HG02840 (cell line): ENCODE measurements at regions not wholly inside any gene's neighbourhood (a gene's known extent, or its start where the extent isn't known, plus 50 kb on each side); places are given as distances from the start of the nearest gene placed in this dataset.

Source experiments
- ATAC-seq: cut with Tn5 transposase; IDR thresholded peaks from one replicate; pipeline ENCODE4 v1.9.1; 2021; ENCODE audit warnings: mild to moderate bottlenecking, moderate library complexity, moderate number of reproducible peaks; ENCODE audit not compliant: unreplicated experiment, low FRiP score

DNA sequence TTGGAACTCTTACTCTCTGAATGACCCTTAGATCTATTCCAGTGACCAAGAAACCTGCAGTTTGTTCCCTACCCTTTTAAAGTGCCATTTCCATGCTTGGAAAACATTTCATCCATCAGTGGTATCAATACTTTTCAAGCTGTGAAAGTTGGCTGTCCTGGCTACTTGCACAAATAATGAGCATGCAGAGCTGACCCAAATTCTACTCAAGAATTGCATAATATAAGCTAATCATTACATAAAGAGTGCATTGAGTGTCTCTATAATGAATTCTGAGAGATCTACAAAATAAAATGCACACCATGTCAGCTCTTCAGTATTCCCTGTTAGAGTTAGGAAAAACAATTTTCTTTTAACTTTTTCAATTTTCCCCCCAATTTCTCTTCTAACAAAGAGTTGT, 181.3 kb upstream of the HS3ST5 start:
- ATAC-seq = no peak

DNA sequence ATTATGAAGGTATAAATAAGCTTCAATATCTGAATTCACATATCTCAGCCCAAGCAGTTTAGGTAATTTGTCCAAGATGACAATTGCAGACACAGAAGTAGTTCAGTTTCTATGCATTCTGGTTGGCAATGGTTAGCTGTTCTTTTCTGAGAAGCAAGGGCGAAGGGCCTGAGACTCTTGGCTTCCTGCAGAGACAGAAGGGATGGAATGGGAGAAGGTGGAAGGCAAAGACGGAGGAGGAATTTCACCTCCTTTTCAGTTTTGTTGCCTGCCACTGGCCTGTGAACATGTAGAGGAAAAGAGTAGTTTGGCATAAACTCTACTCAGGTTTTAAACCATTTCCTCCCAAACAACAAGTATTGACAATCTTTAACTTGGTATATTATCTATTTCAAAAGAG, 180.7 kb upstream of the HS3ST5 start:
- no peak for ATAC-seq

DNA sequence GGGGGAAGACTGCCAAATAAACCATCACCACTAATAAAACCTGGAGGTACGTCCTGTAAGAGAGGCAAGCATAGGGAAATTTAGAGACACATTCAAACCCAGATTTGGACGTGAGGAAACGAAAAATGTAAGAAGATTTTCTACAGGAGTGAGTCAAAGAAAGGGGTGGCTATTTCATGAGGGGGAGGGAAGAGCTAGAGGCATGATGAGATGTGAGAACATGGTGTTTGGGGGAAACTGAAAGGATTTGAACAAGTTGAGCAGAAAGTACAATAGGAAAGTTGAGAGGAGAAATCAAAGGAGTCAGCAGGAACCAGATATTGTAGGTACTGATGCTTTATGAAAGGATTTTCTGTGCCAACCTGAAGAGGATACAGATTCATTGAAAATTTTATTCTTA, 179.1 kb upstream of the HS3ST5 start:
- ATAC-seq = no peak

DNA sequence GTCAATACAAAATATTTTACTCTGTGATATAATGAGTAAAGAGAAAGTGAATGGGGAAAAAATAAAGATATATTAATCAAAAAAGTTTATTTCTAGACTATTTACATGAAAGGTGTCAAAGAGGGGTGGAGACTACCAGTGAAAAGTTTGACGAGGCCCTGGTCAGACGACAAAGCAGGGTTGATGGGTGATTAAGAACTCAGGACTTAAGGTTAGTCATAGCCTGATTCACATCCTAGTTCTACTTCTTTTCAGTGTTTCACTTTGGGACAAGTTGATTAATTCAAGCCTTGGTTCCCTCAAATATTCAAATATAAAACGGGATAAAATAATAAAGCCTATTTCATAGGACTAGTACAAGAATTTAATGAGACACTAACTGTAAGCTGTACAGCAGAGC, 178.2 kb upstream of the HS3ST5 start:
- no peak for ATAC-seq

DNA sequence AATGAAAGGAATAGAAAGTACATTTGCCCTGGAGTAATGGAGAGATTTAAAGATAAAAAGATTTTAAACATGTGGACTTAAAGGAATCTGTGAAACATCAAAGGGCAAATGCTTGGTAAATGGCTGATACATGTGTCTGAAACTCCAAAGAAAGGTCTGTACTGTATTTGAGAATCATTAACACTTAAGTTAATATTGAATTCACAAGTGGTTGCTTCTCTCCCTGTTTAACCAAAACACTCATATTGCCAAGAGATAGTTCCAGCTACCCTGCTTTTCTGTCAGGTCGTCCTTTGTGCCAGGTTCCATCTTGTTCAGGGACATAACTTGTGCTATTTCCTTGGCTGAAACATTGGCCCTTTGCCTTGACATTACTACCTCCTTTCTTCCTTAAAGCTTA, 171.3 kb upstream of the HS3ST5 start:
- no peak for ATAC-seq

DNA sequence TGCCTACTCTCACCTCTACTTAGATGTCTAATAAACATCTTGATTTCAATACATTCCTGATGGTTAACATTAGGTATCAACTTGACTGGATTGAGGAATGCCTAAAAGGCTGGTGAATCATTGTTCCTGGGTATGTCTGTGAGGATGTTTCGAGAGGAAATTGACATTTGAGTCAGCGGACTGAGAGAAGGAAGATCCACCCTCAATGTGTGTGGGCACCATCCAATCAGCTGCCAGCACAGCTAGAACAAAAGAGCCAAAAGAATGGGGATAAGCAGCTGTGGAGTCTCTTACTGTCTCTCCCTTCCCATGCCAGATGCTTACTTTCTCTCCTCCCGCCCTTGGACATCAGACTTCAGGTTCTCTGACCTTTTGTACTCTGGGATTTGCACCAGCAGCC, 128.6 kb upstream of the HS3ST5 start:
- ATAC-seq = no peak

DNA sequence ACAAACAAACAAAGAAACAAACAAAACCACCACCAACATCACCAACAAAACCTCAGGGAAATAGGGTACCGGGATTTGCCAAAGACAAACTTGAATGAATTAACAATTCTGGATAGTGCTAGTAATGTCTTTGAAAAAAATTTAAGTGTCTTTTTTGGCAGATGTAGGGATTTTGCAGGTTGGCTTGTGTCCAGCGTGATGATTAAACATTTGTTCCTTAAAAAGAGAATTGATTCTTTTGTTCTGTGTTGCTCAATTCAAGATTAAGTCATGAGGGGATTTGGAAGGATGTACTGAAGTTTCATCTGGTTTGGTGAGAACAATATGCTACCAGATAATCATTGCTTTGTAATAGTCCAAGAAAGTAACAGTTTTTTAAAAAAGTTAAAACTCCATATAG, 125.1 kb upstream of the HS3ST5 start:
- ATAC-seq = no peak

DNA sequence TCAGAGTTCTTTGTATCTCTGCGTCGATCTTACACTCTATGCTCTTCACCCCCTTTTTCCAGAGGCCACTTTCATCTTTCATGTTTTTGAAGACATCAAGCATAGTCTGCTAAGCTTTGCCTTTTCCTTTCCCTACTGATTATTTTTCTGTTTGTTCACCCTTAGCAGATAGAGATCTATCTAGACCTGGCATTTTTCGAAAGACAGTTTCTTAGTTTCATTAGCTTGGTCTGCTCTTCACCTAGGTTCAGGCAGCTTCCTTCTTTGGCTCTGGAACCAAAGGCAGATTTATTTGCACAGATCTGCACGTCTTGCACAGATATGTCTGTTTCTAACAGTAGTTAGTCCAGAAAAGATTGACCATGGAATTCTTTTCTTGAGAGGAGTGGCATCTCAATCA, 122.7 kb upstream of the HS3ST5 start:
- no peak for ATAC-seq

DNA sequence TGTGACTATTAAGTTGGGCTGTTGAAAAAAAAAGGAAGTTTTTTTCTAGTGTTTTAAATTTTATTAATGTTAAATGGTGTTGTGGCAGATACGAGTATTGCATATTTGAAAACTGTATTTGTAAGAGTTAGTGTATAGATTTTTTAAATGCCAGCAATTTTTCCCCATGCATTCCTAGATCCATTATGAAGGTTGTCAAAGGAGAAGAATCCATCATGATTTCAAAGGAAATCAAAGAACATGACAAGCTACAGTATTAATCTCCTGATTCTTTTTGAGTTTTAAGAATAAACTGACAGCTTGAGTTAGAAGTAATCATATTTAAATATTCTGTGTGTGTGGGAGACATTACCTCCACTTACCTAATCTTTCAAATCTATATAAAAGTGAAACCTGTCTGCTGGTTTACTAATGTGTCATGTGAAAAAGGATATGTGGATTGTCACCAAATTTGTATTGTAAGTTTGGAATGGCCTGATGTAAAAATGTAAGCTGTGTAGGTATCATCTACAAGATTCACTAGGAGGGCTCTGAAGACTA, 111.0 kb upstream of the HS3ST5 start:
- no peak for ATAC-seq

DNA sequence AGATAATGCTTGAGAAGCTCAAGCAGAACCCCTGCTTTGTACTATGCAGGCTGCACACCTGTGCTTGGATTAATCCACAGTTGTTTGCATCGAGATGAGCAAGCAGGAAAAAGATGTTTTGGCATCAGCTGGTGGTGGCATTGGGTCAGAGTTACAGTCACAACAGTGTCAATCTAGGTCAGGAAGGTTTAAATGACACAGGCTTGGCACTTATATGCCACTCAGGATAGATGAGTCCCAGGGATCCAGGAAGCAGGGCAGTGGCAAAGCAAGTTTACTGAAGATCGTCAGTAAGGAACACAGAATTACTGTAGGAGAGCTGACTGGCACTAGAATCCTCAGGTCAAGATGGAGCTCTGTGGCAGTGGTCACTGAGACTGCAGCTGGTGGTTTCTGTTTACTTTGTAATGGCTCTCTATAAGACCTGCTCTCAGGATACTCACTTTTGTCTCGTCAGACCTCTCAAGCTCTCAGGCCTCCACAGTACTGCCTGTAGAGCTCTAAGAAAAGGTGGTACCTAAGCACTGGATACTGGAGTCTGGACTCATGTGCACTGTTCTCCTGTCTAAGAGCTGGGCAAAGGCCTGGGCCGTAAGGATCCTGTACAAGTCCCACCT, 110.1 kb upstream of the HS3ST5 start:
- ATAC-seq = no peak

DNA sequence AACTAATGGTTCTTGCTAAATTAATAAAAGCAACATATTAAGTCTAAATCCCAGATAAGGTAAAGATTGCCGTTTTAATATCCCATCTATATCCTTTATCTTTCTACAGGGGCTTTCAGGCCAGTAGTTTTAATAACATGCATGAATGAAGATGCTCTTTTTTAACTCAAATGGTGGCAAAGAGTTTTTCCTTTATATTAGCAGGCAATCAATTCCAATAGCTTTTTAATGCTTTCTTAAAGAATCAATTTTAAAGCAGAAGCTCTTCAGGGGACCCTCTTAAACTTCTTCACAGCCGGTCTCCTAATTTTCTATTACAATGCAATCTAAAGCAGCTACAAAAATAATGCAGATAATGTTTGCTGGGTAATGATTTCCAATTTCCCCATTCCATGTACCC, 107.8 kb upstream of the HS3ST5 start:
- ATAC-seq = no peak

DNA sequence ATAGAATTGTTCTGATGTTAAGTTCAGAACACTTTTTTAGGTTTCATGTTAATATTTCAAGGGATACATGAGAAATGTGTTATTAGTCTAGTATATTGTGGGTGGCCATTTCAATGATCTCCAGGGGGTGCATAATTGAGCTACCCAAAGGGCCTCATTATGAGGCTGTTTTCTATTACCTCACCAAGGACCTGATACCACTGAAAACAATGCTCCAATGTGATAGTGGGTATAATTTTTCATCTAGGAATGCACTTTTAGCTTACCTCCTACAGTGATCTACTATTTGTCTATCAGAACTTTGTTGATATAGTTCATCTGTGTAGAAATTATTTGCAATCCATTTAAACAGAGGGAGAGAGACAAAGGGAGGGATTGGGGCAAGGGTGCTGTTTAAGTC, 106.8 kb upstream of the HS3ST5 start:
- ATAC-seq = no peak

DNA sequence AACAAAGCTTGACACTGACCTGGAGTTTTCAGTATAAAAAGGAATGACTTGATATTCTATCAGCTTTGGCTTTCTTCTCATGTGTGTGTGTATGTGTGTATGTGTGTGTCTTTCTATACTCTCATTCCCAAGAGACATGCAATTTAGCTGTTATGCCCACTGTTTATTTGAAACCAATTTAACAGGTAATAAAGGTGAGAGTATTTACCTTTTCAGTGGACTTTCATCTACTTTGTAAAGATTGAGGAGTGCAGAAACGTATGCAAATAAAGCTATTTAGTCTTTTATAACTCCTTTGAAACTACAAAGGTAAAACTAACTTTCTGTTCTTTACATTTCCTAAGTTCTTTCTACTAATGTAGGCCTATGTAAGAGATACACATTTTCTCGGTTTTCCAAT, 103.5 kb upstream of the HS3ST5 start:
- no peak for ATAC-seq

DNA sequence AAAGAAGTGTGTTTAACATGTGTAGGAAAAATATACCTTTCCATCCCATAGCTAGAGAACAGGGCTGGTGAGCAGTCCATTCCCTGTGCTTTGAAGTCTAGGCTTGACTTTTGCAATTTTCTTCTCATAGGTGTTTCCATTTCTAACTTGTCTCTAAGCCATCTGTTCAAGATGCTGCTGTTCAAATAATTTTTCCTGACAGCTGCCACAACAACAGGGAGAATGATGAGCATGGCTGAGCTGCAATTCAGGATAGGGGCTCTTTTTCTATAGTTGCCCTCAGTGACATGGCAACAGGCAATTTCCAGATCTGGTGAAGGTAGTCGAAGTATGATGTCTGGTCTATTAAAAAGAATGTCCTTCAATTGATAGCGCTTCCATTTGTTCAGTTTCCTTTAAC, 103.0 kb upstream of the HS3ST5 start:
- ATAC-seq = no peak

DNA sequence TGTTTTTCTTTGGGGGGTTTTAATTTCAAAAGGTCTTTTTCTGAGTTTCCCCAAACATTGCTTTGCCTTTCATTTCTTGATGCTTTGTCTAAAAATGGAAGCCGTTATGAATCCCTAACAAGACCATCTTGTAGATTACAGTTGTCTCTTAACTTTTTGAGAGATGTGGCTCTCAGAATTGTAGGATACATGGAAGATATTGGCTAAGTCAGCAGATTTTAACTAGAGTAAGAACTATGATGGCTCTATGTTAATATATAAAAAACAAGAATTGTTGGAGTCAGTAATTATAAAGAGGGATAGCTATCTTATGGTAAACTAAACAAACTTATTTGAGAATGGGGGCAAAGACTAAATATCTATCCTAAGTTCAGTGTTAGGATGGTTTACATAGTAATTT, 96.6 kb upstream of the HS3ST5 start:
- ATAC-seq = no peak

DNA sequence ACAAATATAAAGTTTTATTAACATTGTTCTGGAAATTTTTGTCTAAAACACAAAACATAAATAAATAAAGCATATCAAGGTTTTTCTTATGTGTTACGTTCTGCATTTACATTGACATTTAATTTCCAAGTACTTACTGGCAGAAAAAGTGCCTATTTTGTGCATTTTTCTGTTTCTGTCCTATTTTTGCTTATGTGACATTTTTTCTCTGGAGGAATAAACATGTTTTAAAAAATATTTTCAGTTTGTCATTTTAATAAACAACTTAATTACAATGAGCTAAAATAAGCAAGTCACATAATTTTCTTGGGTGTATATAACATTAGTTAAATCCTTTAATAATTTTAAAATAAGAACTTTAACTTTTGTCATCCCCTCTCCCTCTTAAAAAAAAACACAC, 94.4 kb upstream of the HS3ST5 start:
- no peak for ATAC-seq

DNA sequence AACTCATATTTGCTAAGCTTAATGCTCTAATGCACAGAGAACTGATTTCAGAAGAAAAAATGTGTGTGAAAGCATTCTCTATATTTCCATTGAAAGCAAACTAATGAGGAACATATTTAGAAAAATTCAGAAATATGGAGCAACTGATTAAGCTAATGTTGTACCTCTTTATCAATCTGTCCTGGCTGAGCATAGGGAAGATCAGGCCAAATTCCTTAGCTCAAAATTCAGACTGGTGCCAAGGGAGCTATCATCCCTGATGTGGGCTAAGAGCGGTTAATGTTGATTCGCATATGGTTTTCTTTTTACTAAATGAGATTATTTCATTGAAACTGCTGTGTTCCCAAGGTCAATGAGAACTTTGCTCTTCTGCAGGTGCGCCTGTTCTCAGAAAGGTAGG, 93.9 kb upstream of the HS3ST5 start:
- ATAC-seq = no peak

DNA sequence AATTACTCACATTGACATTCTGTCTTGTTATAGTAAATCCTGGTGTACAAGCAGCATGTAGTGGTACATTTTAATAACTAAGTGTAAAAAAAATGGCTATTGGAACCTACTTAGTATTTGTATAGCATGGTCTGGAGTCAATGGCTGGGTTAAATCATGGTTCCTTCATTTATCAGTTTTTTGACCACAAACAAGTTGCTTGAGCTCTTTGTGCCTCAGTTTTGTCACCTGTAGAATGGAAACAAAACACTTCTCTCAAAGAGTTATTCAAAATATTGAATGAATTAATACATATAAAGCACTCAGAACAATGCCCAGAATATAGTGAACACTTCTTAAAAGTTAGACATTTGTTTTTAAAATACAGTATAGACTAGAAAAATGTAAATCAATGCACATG, 93.2 kb upstream of the HS3ST5 start:
- no peak for ATAC-seq

DNA sequence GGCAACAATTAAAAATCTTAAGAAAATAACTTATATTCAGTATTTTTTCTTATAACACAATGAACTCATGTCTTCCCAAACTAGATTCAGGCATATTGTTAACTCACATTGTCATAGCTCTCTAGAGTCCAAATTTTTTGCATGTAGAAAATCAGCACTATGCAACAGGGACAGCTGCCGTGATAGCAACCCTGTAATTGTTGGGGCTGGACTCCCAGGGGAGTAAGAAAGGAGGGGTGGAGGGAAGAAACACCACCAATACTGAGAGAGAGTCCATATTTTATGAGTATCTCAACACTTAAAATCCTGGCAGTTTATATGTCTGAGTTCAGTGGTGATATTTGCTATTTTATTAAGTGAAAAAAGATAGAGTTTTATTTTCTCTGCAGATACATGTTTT, 89.6 kb upstream of the HS3ST5 start:
- ATAC-seq = no peak

DNA sequence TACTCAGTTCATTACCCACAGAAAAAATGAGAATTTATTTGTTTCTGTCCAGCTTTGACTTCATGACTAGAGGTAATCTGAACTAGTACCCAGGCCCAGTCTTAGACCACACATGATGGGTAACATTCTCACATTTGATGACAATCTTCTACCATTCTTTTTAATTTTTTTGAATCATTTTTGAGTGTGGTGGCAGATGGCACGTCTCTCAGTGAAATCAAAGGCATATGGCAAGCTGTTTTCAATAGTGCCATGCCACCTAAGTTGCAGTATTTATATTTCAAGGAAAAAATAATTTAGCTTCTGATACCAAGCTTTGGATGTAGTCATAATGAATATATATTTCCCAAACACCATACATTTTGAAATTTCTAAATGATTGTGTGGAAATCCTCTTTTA, 88.8 kb upstream of the HS3ST5 start:
- ATAC-seq = no peak

DNA sequence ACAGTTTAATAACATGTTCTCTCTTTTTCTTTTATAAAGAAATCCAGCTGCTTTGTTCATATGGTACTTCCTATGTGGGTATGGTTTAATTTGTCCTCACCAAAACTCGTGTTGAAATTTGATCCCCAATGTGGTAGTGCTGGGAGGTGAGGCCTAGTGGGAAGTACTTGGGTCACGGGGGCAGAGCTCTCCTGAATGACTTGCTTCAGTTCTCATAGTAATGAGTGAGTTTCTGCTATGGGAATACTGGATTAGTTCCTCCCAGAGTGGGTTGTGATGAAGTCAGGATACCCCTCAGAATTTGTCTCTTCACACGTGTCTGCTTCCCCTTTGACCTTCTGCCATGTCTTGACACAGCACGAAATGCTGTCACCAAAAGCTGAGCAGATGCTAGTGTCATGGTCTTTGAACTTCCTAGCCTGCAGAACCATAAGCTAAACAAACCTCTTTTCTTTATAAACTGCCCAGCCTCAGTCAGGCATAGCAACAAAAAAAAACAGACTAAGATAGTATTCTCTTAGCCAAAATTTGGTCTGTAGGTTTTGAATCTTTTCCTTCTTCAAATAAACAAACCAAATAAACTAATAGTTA, 87.8 kb upstream of the HS3ST5 start:
- ATAC-seq = no peak

DNA sequence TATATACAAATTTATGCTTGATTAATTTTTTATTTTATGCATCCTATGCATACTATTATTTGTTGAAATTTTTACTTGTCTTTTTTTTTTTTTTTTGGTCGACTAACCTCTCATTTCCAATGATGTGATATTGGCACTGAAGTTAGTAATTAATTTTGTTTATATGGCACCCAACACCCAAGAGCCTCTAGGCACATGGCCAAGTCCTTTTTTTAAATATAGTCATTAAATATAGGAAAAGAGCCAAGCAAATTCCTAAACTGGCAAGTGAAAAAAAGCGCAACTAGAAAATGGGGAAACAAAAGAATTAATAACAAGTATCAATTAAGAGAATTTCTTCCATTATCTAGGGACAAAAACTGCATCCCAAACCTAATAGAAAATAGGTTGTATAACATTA, 85.5 kb upstream of the HS3ST5 start:
- ATAC-seq = no peak

DNA sequence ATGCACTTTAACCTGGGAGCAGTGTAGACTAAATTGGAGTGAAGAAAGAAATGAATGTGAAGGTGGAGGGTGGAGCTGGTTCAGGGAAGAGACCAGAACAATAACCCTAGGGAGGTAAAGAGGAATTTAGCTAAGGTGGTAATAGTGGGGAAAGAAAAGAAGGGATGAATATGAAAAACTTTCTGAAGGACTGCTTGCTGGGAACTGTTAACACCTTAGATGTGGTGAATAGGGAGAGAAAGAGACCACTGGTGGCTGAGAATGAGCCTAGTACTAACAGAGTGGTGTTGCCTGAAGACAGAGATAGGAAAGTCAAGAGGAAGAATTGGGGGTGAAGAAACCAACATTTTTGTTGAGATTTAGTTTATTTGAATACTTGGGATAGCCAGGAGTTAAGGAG, 78.4 kb upstream of the HS3ST5 start:
- ATAC-seq = no peak
